CD4-positive, alpha-beta memory T cell (primary cell): ENCODE measurements at regions not wholly inside any gene's neighbourhood (a gene's known extent, or its start where the extent isn't known, plus 50 kb on each side); places are given as distances from the start of the nearest gene placed in this dataset.

Experiments used
- CTCF ChIA-PET: fragments of 350-600 bp; sonication (Branson Sonifier 250); formaldehyde crosslinking; loops from one replicate; lab custom pipeline; 2021; ENCODE audit warnings: inconsistent platforms; ENCODE audit not compliant: partially characterized antibody; lab: Charles Lee
- POLR2A ChIA-PET: fragments of 350-600 bp; sonication (Branson Sonifier 250); formaldehyde crosslinking; loops from one replicate; lab custom pipeline; 2021; ENCODE audit not compliant: partially characterized antibody; lab: Charles Lee
- DNase-seq, 5 donors: peaks; one replicate each; pipeline versions ENCODE4 v3.0.0 to v3.0.0-alpha.2; 2020 to 2022; ENCODE audit warnings: mixed read lengths in 1 of 5
- H3K27ac ChIP-seq: one replicate; pipeline ENCODE4 v1.7.0; 2013; ENCODE audit warnings: low read depth, low read length
- H3K27me3 ChIP-seq: 2 replicates; pipeline ENCODE4 v1.7.0; 2013; ENCODE audit warnings: mild to moderate bottlenecking, low read length, moderate library complexity; ENCODE audit not compliant: insufficient read depth
- H3K36me3 ChIP-seq: 2 replicates; pipeline ENCODE4 v1.7.0; 2013; ENCODE audit warnings: mild to moderate bottlenecking, low read length, moderate library complexity; ENCODE audit not compliant: insufficient read depth
- H3K4me1 ChIP-seq: 2 replicates; pipeline ENCODE4 v1.7.0; 2013; ENCODE audit warnings: mild to moderate bottlenecking, low read length, moderate library complexity; ENCODE audit not compliant: insufficient read depth
- H3K4me3 ChIP-seq, 2 donors: one replicate each; pipeline ENCODE4 v1.7.0; 2013; ENCODE audit warnings: low read length in 2 of 2, mild to moderate bottlenecking in 1 of 2
- H3K9me3 ChIP-seq, 2 donors: one replicate each; pipeline ENCODE4 v1.7.0; 2013; ENCODE audit warnings: low read length in 2 of 2, control low read depth in 1 of 2; ENCODE audit not compliant: control insufficient read depth in 1 of 2
- H3K27ac Mint-ChIP-seq, 7 donors: one replicate each; pipeline ENCODE4 v1.8.0; 2020 to 2021; ENCODE audit warnings: mixed read lengths in 7 of 7, mild to moderate bottlenecking in 6 of 7, inconsistent platforms in 3 of 7, moderate library complexity in 3 of 7
- H3K27me3 Mint-ChIP-seq, 2 donors: one replicate each; pipeline ENCODE4 v1.8.0; 2020 to 2021; ENCODE audit warnings: mixed read lengths in 2 of 2
- H3K36me3 Mint-ChIP-seq, 2 donors: one replicate each; pipeline ENCODE4 v1.8.0; 2020 to 2021; ENCODE audit warnings: mixed read lengths in 2 of 2, inconsistent platforms in 1 of 2, mild to moderate bottlenecking in 1 of 2
- H3K4me1 Mint-ChIP-seq, 4 donors: one replicate each; pipeline ENCODE4 v1.8.0; 2020 to 2021; ENCODE audit warnings: mixed read lengths in 4 of 4, mild to moderate bottlenecking in 1 of 4
- H3K4me3 Mint-ChIP-seq, 8 donors: one replicate each; pipeline ENCODE4 v1.8.0; 2020 to 2021; ENCODE audit warnings: mixed read lengths in 8 of 8, mild to moderate bottlenecking in 7 of 8, moderate library complexity in 6 of 8, inconsistent platforms in 3 of 8
- H3K9me3 Mint-ChIP-seq, 8 donors: one replicate each; pipeline ENCODE4 v1.8.0; 2020 to 2021; ENCODE audit warnings: mixed read lengths in 8 of 8, mild to moderate bottlenecking in 5 of 8, inconsistent platforms in 3 of 8, moderate library complexity in 1 of 8
- intact Hi-C: fragments of 100-400 bp; cut with micrococcal nuclease; formaldehyde crosslinking; loops from one replicate; pipeline ENCODE4 v1.15.1; 2023

DNA sequence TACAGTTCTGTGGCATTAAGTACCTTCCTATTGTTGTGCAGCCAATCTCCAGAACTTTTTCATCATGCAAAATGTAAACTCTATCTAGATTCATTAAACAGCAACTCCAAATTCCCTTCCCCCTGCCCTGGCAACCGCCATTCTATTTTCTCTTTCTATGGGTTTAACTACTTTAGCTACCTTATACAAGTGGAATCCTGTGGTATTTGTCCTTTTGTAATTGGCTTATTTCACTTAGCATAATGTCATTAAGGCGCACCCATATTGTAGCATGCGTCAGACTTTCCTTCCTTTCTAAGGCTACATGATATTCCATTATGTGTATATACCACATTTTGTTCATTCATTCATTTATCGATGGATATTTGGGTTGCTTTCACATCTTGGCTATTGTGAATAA is 142.4 kb downstream of the CAAP1 start:
- intact Hi-C loops: no loop called here
- H3K9me3 Mint-ChIP-seq: no peaks in the 10 kb centered on the region
- ChIA-PET CTCF (interaction anchor here (1.3 kb wide), 1 partner anchor 13 kb away, joined by 3 read pairs; no protein-coding TSS in a partner anchor), POLR2A (no interaction called here)
- H3K36me3 Mint-ChIP-seq: no peaks in the 10 kb centered on the region
- H3K27ac Mint-ChIP-seq: no peak overlapping the region
- Histone ChIP-seq H3K36me3 (no peaks in the 10 kb centered on the region), H3K4me1 (no peaks in the 10 kb centered on the region), H3K27ac (no peak overlapping the region), H3K27me3 (no peaks in the 10 kb centered on the region), H3K4me3 (no peak overlapping the region), H3K9me3 (no peaks in the 10 kb centered on the region)
- H3K4me1 Mint-ChIP-seq: no peaks in the 10 kb centered on the region
- no peaks in the 10 kb centered on the region for H3K27me3 Mint-ChIP-seq
- no peak for DNase-seq
- H3K4me3 Mint-ChIP-seq: no peak overlapping the region

DNA sequence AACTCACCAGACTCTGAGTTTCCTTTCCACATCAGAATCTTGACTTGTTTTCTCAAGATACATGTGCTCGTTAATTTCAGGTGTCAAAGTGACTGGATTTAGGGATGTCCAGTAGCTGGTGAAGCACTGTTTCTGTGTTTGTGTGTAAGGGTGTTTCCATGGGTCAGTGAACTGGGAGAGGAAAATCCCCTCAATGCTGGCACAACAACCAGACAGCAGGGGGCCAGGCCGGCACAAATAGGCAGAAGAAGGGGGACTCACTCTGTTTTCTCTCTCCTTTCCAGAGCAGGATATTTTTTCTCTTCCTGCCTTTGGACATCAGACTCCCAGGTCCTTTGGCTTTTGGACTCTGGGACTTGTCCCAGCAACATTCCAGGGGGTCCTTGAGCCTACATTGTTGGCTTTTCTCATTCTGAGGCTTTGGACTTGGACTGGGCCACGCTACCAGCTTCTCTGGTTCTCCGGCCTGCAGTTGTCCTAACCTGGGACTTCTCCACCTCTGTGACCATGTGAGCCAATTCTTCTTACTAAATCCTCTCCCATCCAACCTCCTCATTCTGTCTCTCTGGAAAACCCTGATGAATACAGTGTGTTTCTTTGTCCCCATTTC is 144.0 kb downstream of the CAAP1 start:
- H3K27me3 Mint-ChIP-seq: no peaks in the 10 kb centered on the region
- H3K27ac Mint-ChIP-seq: no peak overlapping the region
- H3K27ac ChIP-seq: no peak overlapping the region
- no peak overlapping the region for H3K4me3 Mint-ChIP-seq
- ChIA-PET POLR2A (no interaction called here), CTCF (interaction anchor here (1.3 kb wide), 1 partner anchor 15 kb away, joined by 3 read pairs; no protein-coding TSS in a partner anchor)
- no peaks in the 10 kb centered on the region for H3K36me3 ChIP-seq
- DNase-seq: no peak
- H3K9me3 Mint-ChIP-seq: no peaks in the 10 kb centered on the region
- no peak overlapping the region for H3K4me3 ChIP-seq
- no peaks in the 10 kb centered on the region for H3K36me3 Mint-ChIP-seq
- H3K4me1 Mint-ChIP-seq: peaks cover 2 to 3% (median 3%) of the 10 kb centered on the region in 4 donors
- H3K9me3 ChIP-seq: no peaks in the 10 kb centered on the region
- no peaks in the 10 kb centered on the region for H3K27me3 ChIP-seq
- intact Hi-C loops: no loop called here
- H3K4me1 ChIP-seq: no peaks in the 10 kb centered on the region

DNA sequence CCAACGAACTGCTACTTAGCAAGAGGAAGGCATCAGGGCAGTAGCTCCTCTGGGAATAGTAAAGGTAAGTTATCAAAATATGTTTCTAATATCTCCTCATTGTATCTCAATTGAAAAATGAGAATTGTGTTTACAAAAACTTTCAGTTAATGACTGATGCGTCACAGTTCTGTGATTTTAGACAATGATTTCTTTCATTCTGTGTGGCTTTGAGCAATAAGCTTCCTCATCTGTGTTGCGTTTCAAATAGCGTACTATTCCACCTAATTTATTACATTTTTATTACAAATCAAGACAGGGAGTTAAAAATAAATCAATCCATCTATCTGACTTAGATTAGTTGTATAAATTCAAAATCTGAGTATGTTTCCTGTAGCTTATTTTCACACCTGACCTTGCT is 145.0 kb downstream of the CAAP1 start:
- CTCF ChIA-PET: interaction anchor here (0.9 kb wide), 1 partner anchor 11 kb away, joined by 3 read pairs; no protein-coding TSS in a partner anchor
- Histone ChIP-seq H3K9me3 (no peaks in the 10 kb centered on the region), H3K27me3 (no peaks in the 10 kb centered on the region), H3K4me1 (no peaks in the 10 kb centered on the region), H3K27ac (no peak overlapping the region), H3K36me3 (no peaks in the 10 kb centered on the region), H3K4me3 (no peak overlapping the region)
- no peak overlapping the region for H3K4me3 Mint-ChIP-seq
- no peaks in the 10 kb centered on the region for H3K27me3 Mint-ChIP-seq
- POLR2A ChIA-PET: no interaction called here
- H3K4me1 Mint-ChIP-seq: peaks cover 2 to 3% (median 3%) of the 10 kb centered on the region in 4 donors
- no peaks in the 10 kb centered on the region for H3K9me3 Mint-ChIP-seq
- H3K27ac Mint-ChIP-seq: no peak overlapping the region
- DNase-seq: no peak
- no peaks in the 10 kb centered on the region for H3K36me3 Mint-ChIP-seq
- intact Hi-C loops: no loop called here

DNA sequence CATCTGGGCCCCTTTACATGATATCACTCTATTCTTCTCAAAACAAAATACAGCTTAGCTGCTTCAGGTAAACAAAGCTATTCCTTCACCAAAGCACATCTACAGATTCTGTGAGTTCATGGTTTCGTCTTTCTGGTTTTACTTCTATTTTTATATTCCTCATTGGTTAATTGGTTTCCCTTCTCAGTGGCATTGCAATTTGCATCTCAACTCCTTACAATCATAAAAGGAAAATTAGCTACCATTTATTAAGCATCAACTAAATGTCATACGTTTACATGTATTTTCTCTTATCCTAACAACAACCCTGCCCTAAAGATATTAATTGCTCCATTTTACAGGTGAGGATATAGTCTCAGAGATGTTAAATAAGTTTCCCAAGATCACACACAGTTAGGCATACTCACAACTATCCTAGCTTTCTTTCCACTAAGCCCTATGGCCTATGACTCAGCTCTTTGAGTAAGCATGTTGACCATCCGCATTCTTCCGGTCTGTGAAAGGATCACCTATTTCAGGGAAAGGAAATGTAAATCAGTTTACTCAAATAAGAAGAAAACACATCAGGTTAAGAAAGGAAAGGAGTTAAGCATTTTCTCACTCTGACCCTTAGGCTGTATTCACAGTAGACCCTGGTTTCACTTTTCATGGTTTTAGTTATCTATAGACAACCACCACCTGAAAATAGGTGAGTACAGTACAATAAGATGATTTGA is 146.1 kb downstream of the CAAP1 start:
- Mint-ChIP-seq H3K4me1 (peaks cover 2 to 3% (median 3%) of the 10 kb centered on the region in 4 donors), H3K36me3 (no peaks in the 10 kb centered on the region), H3K9me3 (no peaks in the 10 kb centered on the region), H3K27me3 (no peaks in the 10 kb centered on the region), H3K27ac (no peak overlapping the region), H3K4me3 (no peak overlapping the region)
- Histone ChIP-seq H3K27ac (no peak overlapping the region), H3K36me3 (no peaks in the 10 kb centered on the region), H3K9me3 (no peaks in the 10 kb centered on the region), H3K4me3 (no peak overlapping the region), H3K4me1 (no peaks in the 10 kb centered on the region), H3K27me3 (no peaks in the 10 kb centered on the region)
- intact Hi-C loops: no loop called here
- DNase-seq: no peak
- CTCF ChIA-PET: interaction anchor here (0.8 to 1.1 kb wide), 2 partner anchors 10 to 533 kb away, joined by 4 read pairs; no protein-coding TSS in a partner anchor
- POLR2A ChIA-PET: no interaction called here

DNA sequence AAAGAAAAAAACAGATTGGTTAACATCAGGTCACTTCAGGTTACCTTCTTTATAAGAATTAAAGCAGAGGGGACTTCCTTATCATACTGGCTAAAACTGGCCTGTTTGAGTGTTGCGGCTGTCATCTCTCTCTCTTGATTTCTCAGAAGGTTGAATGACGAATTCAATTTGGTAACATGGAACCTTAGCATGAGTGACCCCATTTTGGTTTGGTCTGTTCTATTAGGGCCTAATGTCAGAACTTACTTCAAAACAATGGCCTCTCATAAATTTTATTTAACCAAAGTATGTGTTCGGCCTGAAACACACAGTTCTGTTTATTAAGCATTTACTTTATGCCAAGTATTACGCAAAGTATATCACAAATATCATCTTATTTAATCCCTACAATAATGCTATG is 147.5 kb downstream of the CAAP1 start:
- Histone ChIP-seq H3K9me3 (no peaks in the 10 kb centered on the region), H3K4me1 (no peaks in the 10 kb centered on the region), H3K36me3 (no peaks in the 10 kb centered on the region), H3K27ac (no peak overlapping the region), H3K27me3 (no peaks in the 10 kb centered on the region), H3K4me3 (no peak overlapping the region)
- Mint-ChIP-seq H3K4me3 (no peak overlapping the region), H3K4me1 (peaks cover 2 to 3% (median 3%) of the 10 kb centered on the region in 4 donors), H3K9me3 (peaks cover 0 to 4% (median 0%) of the 10 kb centered on the region in 8 donors), H3K27ac (no peak overlapping the region), H3K27me3 (no peaks in the 10 kb centered on the region), H3K36me3 (no peaks in the 10 kb centered on the region)
- intact Hi-C loops: no loop called here
- no peak for DNase-seq
- CTCF ChIA-PET: no interaction called here
- POLR2A ChIA-PET: no interaction called here

DNA sequence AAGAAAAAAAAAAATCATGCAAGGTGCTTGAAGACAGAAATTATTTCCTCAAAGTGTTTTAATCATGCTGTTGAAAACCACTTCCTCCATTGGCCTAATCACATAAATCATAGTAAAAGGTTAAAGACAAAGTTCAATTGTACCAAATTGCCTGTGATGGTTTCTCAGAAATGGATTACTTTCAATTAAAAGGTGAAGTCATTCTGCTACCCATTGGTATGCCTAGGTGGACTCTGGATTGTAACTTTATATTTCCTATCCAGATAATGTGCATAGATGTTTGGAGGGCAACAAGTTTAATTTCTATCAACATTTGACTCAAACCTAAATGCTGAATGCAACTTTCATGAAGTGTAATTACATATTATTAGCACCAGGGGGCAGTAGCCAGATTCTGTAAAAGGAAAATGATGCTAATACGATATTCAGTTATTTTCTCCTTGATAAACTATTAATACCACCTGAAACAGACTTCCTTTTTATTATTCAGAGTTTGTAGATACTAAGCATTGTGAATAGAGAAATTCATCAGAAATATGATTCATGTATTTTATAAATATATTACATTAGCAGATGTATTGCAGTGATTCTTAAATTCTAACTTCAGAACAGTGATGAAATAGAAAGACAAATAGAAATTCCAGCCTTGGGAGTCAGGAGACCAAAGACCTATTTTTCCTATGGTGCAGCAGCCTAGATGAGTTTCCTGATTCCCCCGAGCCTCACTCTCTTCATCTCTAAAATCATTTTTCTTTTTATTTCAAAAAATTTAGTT is 148.2 kb downstream of the CAAP1 start:
- Histone ChIP-seq H3K36me3 (no peaks in the 10 kb centered on the region), H3K4me1 (no peaks in the 10 kb centered on the region), H3K27ac (no peak overlapping the region), H3K27me3 (no peaks in the 10 kb centered on the region), H3K9me3 (no peaks in the 10 kb centered on the region), H3K4me3 (no peak overlapping the region)
- H3K36me3 Mint-ChIP-seq: no peaks in the 10 kb centered on the region
- H3K4me3 Mint-ChIP-seq: no peak overlapping the region
- intact Hi-C loops: no loop called here
- H3K4me1 Mint-ChIP-seq: peaks cover 2 to 3% (median 3%) of the 10 kb centered on the region in 4 donors
- H3K27ac Mint-ChIP-seq: no peak overlapping the region
- CTCF ChIA-PET: interaction anchor here (0.9 to 1.6 kb wide), 2 partner anchors 9 to 233 kb away, joined by 3 to 6 read pairs; no protein-coding TSS in a partner anchor
- POLR2A ChIA-PET: no interaction called here
- peaks cover 0 to 1% of the 10 kb centered on the region in 2 donors for H3K27me3 Mint-ChIP-seq
- H3K9me3 Mint-ChIP-seq: peaks cover 0 to 6% (median 4%) of the 10 kb centered on the region in 8 donors
- DNase-seq: peak in 3 of 5 donors; percentile 5 to 19 (median 17)
